HCT116 (cell line): ENCODE measurements at regions not wholly inside any gene's neighbourhood (a gene's known extent, or its start where the extent isn't known, plus 50 kb on each side); places are given as distances from the start of the nearest gene placed in this dataset.

Experiments used
- ATAC-seq: fragments of 200-7000 bp; cut with Tn5 transposase; 2 replicates; pipeline ENCODE4 v1.9.1; 2020; ENCODE audit warnings: mild to moderate bottlenecking, moderate library complexity
- BruUV-seq: library from RNA; stranded (reverse); fragments of 400-500 nt; replicated peaks from 2 replicates; lab custom pipeline; 2021; lab: Mats Ljungman, UMichigan
- CTCF ChIA-PET: fragments of 300-600 bp; sonication (Branson Sonifier 250); formaldehyde crosslinking; loops from one replicate; lab custom pipeline; 2021; ENCODE audit warnings: antibody characterized with exemption; lab: Charles Lee
- POLR2A ChIA-PET: fragments of 300-600, 350-600 bp; sonication (Branson Sonifier 250); formaldehyde crosslinking; loops from one replicate; lab custom pipeline; 2021; ENCODE audit warnings: antibody characterized with exemption; lab: Charles Lee
- RAD21 ChIA-PET, 2 experiments: fragments of 300-600 bp; sonication (Branson Sonifier 250); formaldehyde crosslinking; loops; one replicate each; lab custom pipeline; 2023; ENCODE audit warnings: low total read pairs in 2 of 2; ENCODE audit not compliant: uncharacterized antibody in 2 of 2, unreplicated experiment in 2 of 2, low non-redundant PET in 1 of 2; lab: Charles Lee
- DNase-seq: peaks from one replicate; pipeline ENCODE4 v3.0.0-alpha.2; 2010; ENCODE audit warnings: low read depth, low spot score
- H2AFZ ChIP-seq: fragments of 200-600 bp; shearing (Covaris generic), sonication (generic); 2 replicates; pipeline ENCODE4 v1.6.1; 2017; ENCODE audit warnings: low read depth, mixed run types, mixed read lengths, antibody characterized with exemption, low read length; ENCODE audit not compliant: poor library complexity, severe bottlenecking
- H3K27ac ChIP-seq: 2 replicates; pipeline ENCODE4 v1.5.1; 2012; ENCODE audit warnings: low read depth, low read length
- H3K27me3 ChIP-seq: fragments of 200-600 bp; sonication (generic); 2 replicates; pipeline ENCODE4 v1.6.1; 2016; ENCODE audit warnings: mixed run types, low read length, mixed read lengths; ENCODE audit not compliant: insufficient read depth
- H3K36me3 ChIP-seq, 2 experiments: fragments of 200-500 bp in 1 of 2; fragments of 200-600 bp in 1 of 2; sonication (Bioruptor generic) in 1 of 2; sonication (generic) in 1 of 2; 2 replicates each; pipeline versions ENCODE4 v1.5.1 to v1.6.1; 2014 to 2016; ENCODE audit warnings: low read length in 2 of 2, inconsistent platforms in 1 of 2, mixed read lengths in 1 of 2, mixed run types in 1 of 2; ENCODE audit not compliant: insufficient read depth in 2 of 2, control insufficient read depth in 1 of 2
- H3K4me1 ChIP-seq, 2 experiments: fragments of 200-600 bp in 1 of 2; sonication (generic) in 1 of 2; 2 replicates each; pipeline versions ENCODE4 v1.5.1 to v1.6.1; 2012 to 2017; ENCODE audit warnings: low read length in 2 of 2, inconsistent platforms in 1 of 2, mild to moderate bottlenecking in 1 of 2, mixed read lengths in 1 of 2, mixed run types in 1 of 2, moderate library complexity in 1 of 2; ENCODE audit not compliant: insufficient read depth in 2 of 2, control insufficient read depth in 1 of 2
- H3K4me2 ChIP-seq: fragments of 200-600 bp; sonication (generic); 2 replicates; pipeline ENCODE4 v1.6.1; 2017; ENCODE audit warnings: mixed run types, low read length, mixed read lengths
- H3K4me3 ChIP-seq, 2 experiments: fragments of 200-600 bp in 1 of 2; sonication (generic) in 1 of 2; replicated peaks in 1 of 2; 2 replicates each; pipeline ENCODE4 v1.5.1; 2011 to 2016; ENCODE audit warnings: low read length in 2 of 2, control low read depth in 1 of 2, low read depth in 1 of 2, mild to moderate bottlenecking in 1 of 2, mixed read lengths in 1 of 2, mixed run types in 1 of 2
- H3K79me2 ChIP-seq: fragments of 200-600 bp; sonication (generic); 2 replicates; pipeline ENCODE4 v1.6.1; 2017; ENCODE audit warnings: mild to moderate bottlenecking, mixed run types, low read length, moderate library complexity, mixed read lengths; ENCODE audit not compliant: insufficient read depth
- H3K9ac ChIP-seq: fragments of 200-600 bp; sonication (generic); 2 replicates; pipeline ENCODE4 v1.6.1; 2016; ENCODE audit warnings: low read length, mixed read lengths
- H3K9me2 ChIP-seq: fragments of 200-600 bp; sonication (generic), shearing (Covaris generic); 2 replicates; pipeline ENCODE4 v1.6.1; 2017; ENCODE audit warnings: mixed run types, mild to moderate bottlenecking, moderate library complexity; ENCODE audit not compliant: insufficient read depth
- H3K9me3 ChIP-seq, 2 experiments: fragments of 200-500 bp in 1 of 2; fragments of 200-600 bp in 1 of 2; sonication (Bioruptor generic) in 1 of 2; sonication (generic) in 1 of 2; 2 replicates each; pipeline ENCODE4 v1.6.1; 2014 to 2017; ENCODE audit warnings: low read length in 2 of 2, mixed read lengths in 2 of 2, inconsistent platforms in 1 of 2, low read depth in 1 of 2, mild to moderate bottlenecking in 1 of 2, mixed run types in 1 of 2, moderate library complexity in 1 of 2; ENCODE audit not compliant: control insufficient read depth in 1 of 2, insufficient read depth in 1 of 2
- H4K20me1 ChIP-seq: fragments of 200-600 bp; sonication (generic), shearing (Covaris generic); 2 replicates; pipeline ENCODE4 v1.6.1; 2017; ENCODE audit warnings: mixed run types, mild to moderate bottlenecking, moderate library complexity; ENCODE audit not compliant: insufficient read depth
- ATF3 ChIP-seq: IDR thresholded peaks from 2 replicates; pipeline ENCODE4 v1.6.1; 2012
- CBX3 ChIP-seq: IDR thresholded peaks from 2 replicates; pipeline ENCODE4 v1.6.1; 2012; ENCODE audit warnings: low read depth
- CEBPB ChIP-seq: IDR thresholded peaks from 2 replicates; pipeline ENCODE4 v1.6.1; 2012; ENCODE audit warnings: low read depth
- CTCF ChIP-seq, 3 experiments: fragments of 200-600 bp in 1 of 3; sonication (generic) in 1 of 3; IDR thresholded peaks in 2 of 3; conservative IDR thresholded peaks in 1 of 3; 2 replicates each; pipeline ENCODE4 v1.5.1; 2012 to 2017; ENCODE audit warnings: low read depth in 2 of 3, low read length in 2 of 3, antibody characterized with exemption in 1 of 3, borderline replicate concordance in 1 of 3, control low read depth in 1 of 3, mild to moderate bottlenecking in 1 of 3, mixed read lengths in 1 of 3, mixed run types in 1 of 3, moderate library complexity in 1 of 3; ENCODE audit not compliant: insufficient read depth in 1 of 3
- ELF1 ChIP-seq: IDR thresholded peaks from 2 replicates; pipeline ENCODE4 v1.6.1; 2012; ENCODE audit warnings: low read depth, borderline replicate concordance
- EZH2 ChIP-seq: fragments of 200-600 bp; sonication (generic); IDR thresholded peaks from 2 replicates; pipeline ENCODE4 v1.6.1; 2017; ENCODE audit warnings: antibody characterized with exemption, mixed run types
- EZH2phosphoT487 ChIP-seq: fragments of 200-600 bp; IDR thresholded peaks from 2 replicates; pipeline ENCODE4 v1.6.1; 2018; ENCODE audit warnings: antibody characterized with exemption, borderline replicate concordance
- FOSL1 ChIP-seq: IDR thresholded peaks from 2 replicates; pipeline ENCODE4 v1.6.1; 2012; ENCODE audit warnings: low read depth
- JUND ChIP-seq: IDR thresholded peaks from 2 replicates; pipeline ENCODE4 v1.6.1; 2012
- MAX ChIP-seq: IDR thresholded peaks from 2 replicates; pipeline ENCODE4 v1.6.1; 2012
- RAD21 ChIP-seq: IDR thresholded peaks from 2 replicates; pipeline ENCODE4 v1.6.1; 2012; ENCODE audit warnings: low read depth, mild to moderate bottlenecking
- REST ChIP-seq: IDR thresholded peaks from 2 replicates; pipeline ENCODE4 v1.6.1; 2012; ENCODE audit warnings: low read depth
- SIN3A ChIP-seq: IDR thresholded peaks from 2 replicates; pipeline ENCODE4 v1.6.1; 2012; ENCODE audit warnings: low read depth
- SP1 ChIP-seq: IDR thresholded peaks from 2 replicates; pipeline ENCODE4 v1.6.1; 2012; ENCODE audit warnings: low read depth
- SRF ChIP-seq: IDR thresholded peaks from 2 replicates; pipeline ENCODE4 v1.6.1; 2012; ENCODE audit warnings: low read depth
- TCF7L2 ChIP-seq: IDR thresholded peaks from 2 replicates; pipeline ENCODE4 v1.7.0; 2011; ENCODE audit warnings: borderline replicate concordance, inconsistent platforms; ENCODE audit not compliant: insufficient read depth, insufficient read length; ENCODE audit errors: extremely low read depth
- YY1 ChIP-seq: IDR thresholded peaks from 2 replicates; pipeline ENCODE4 v1.6.1; 2011; ENCODE audit warnings: low read length, low read depth, moderate library complexity, mild to moderate bottlenecking; ENCODE audit not compliant: insufficient replicate concordance; ENCODE audit errors: extremely low read depth
- ZBTB33 ChIP-seq: IDR thresholded peaks from 2 replicates; pipeline ENCODE4 v1.6.1; 2011; ENCODE audit warnings: mild to moderate bottlenecking, low read length, moderate library complexity; ENCODE audit not compliant: insufficient replicate concordance; ENCODE audit errors: extremely low read depth
- ZNF274 ChIP-seq: fragments of 200-500 bp; sonication (Bioruptor generic); IDR thresholded peaks from 2 replicates; pipeline ENCODE4 v1.6.1; 2014; ENCODE audit warnings: mild to moderate bottlenecking, low read depth, low read length, inconsistent platforms
- intact Hi-C: fragments of 100-400 bp; cut with micrococcal nuclease; formaldehyde crosslinking; loops from 2 replicates; pipeline ENCODE4 v1.10.0; 2022

- no peak for TF ChIP-seq RAD21
- TF ChIP-seq ZBTB33 = no peak
- no peak for TF ChIP-seq ATF3
- TF ChIP-seq MAX = no peak
- TF ChIP-seq JUND = no peak
- no peak for TF ChIP-seq SRF
- TF ChIP-seq EZH2 = no peak
- TF ChIP-seq CBX3 = no peak
- no peak for TF ChIP-seq YY1
- TF ChIP-seq ELF1 = no peak
- TF ChIP-seq EZH2phosphoT487 = no peak
- no peak for TF ChIP-seq FOSL1
- TF ChIP-seq SIN3A = no peak
- no peak for TF ChIP-seq TCF7L2
- TF ChIP-seq REST = no peak
- no peak for TF ChIP-seq CEBPB
- TF ChIP-seq SP1 = no peak
- no peak for TF ChIP-seq CTCF (IDR thresholded peaks at IDR 0.05 in 2 of 3, conservative IDR thresholded peaks at IDR 0.05 in 1 of 3; ENCODE audit: borderline replicate concordance in 1 of 3, insufficient read depth in 1 of 3, low read depth in 2 of 3, low read length in 2 of 3)
- TF ChIP-seq ZNF274 = no peak
- no peak overlapping the region for H3K4me3 ChIP-seq
- no peaks in the 10 kb centered on the region for H3K9me2 ChIP-seq
- no peak for ATAC-seq
- no peaks in the 10 kb centered on the region for H3K27me3 ChIP-seq
- ChIA-PET RAD21 (no interaction called here), POLR2A (no interaction called here), CTCF (no interaction called here)
- intact Hi-C loops = no loop called here
- H3K36me3 ChIP-seq = no peaks in the 10 kb centered on the region
- no peak overlapping the region for H3K4me2 ChIP-seq
- H2AFZ ChIP-seq = no peak overlapping the region
- no peaks in the 10 kb centered on the region for H3K4me1 ChIP-seq
- no peaks in the 10 kb centered on the region for H4K20me1 ChIP-seq
- no peak overlapping the region for H3K9ac ChIP-seq
- H3K27ac ChIP-seq = no peak overlapping the region
- no TSS peak for BruUV-seq
- DNase-seq = no peak
- no peaks in the 10 kb centered on the region for H3K79me2 ChIP-seq
- H3K9me3 ChIP-seq = peaks cover 10 to 24% of the 10 kb centered on the region in 2 experiments; a peak in 2 of 4 replicates
Measured at GRCh38 chr11:80355251-80355650, 914.4 kb upstream of the TENM4 start.
